DND-41 (cell line): ENCODE measurements at regions not wholly inside any gene's neighbourhood (a gene's known extent, or its start where the extent isn't known, plus 50 kb on each side); places are given as distances from the start of the nearest gene placed in this dataset.

Experiments
- CTCF ChIP-seq: IDR thresholded peaks from 2 replicates; pipeline ENCODE4 v1.5.1; 2012; ENCODE audit warnings: borderline replicate concordance, low read length, moderate library complexity, mild to moderate bottlenecking; ENCODE audit not compliant: poor library complexity, severe bottlenecking; ENCODE audit errors: extremely low read depth
- EZH2 ChIP-seq: IDR thresholded peaks from 3 replicates; pipeline ENCODE4 v1.6.1; 2012; ENCODE audit warnings: borderline replicate concordance, low read depth, mild to moderate bottlenecking, moderate library complexity, low read length, inconsistent platforms; ENCODE audit not compliant: severe bottlenecking

GRCh38 chr7:15143936-15144335, 241.4 kb upstream of the DGKB start:
- no peak for TF ChIP-seq EZH2
- TF ChIP-seq CTCF = no peak
